ENCODE measurements at regions not wholly inside any gene's neighbourhood (a gene's known extent, or its start where the extent isn't known, plus 50 kb on each side); places are given as distances from the start of the nearest gene placed in this dataset.

DNA sequence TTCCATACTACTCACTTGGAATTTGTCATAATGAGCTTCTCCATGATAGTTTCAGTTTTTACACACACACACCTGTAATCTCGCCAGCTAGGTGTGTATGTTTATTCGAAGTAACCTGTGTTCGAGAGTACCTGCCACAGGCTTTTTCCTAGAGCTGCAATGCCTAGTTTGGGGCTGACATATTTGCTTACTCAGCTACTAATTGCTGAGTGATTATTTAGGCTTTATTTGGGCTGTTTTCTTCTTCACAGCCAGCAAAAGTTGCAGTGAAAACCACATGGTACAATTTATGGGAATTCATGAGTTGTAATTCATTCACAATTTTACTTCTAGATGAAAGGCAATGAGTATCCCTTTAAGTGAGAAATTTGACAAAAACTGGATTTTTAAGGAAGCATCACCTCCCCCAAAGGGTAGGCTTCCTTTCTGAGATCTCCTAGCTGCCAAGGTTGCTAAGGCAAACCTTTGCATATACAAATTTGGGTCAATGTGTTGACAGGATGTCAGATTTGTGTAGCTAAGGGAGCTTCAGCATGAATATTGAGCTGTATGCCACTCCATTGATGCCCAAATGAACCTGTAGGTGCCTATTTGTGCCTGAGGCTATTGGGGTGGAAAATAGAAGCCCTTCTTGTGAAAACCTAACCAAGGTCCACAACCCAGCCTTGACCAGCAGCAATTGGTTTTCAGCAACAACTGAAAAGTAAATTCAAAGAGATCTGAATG lies 108.7 kb upstream of the OTX2 start:
- DNase-seq (ENCODE audit: low read depth in 2 of 2) = no peak

DNA sequence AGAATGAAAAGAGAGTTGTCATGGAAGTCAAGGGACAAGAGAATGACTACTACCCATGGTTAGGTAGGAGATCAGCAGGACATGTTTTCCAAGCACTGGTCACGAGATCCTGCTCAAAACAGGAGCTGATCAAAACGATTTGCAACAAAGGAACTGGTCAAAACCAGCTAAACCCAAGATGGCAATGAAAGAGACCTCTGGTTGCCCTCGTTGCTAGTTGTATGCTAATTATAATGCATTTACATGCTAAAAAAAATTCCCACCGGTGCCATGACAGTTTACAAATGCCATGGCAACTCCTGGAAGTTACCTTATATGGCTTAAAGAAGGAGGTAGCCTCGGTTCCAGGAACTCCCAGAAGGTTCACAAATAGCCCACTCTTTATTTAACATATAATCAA lies 95.0 kb upstream of the OTX2 start:
- DNase-seq (ENCODE audit: low read depth in 2 of 2) = no peak

GRCh38 chr14:56903304-56903969 lies 93.2 kb upstream of the OTX2 start:
- no peak for DNase-seq (ENCODE audit: low read depth in 2 of 2)

DNA sequence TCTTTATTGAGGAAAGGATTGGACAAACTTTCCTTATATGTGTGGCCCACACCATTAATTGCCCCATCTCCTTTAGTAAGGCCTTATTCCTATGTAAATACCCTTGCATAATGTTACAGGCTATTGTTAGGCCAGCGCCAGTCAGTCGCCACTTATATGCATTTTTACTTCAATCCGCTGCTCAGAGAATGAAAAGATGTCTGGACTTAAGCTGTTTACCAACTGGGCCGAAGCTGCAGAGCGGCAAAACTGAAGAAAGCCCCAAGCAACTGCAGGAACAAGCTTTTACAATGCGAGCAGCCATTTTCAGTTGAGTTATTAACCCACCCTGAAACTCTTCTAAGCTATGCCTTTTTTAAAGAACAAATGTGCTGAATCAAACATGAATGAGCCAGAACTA lies 92.1 kb upstream of the OTX2 start:
- no peak for DNase-seq (ENCODE audit: low read depth in 2 of 2)

- no peak for DNase-seq (ENCODE audit: low read depth in 2 of 2)
Observed at GRCh38 chr14:56900726-56901125, 90.4 kb upstream of the OTX2 start.

GRCh38 chr14:56899829-56900228 lies 89.5 kb upstream of the OTX2 start:
- no peak for DNase-seq (ENCODE audit: low read depth in 2 of 2)

DNA sequence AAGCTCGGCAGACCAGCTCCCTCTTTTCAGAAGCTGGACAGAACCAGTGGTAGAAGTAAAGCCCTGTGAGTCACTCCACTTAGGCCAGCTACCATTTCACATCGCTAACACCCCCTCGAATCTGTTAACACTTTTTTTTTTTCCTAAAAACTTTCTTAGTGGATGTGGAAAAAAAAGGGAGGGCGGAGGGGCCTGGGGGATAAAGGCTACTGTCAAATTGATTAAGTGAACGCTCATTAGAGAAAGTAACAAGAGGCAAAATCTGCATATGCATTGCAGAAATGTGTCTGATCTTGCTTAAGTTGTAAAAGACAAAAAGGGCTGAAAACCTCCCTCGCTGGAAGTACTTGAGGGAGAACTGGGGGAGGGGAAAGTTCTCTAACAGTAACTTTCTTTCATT lies 86.6 kb upstream of the OTX2 start:
- DNase-seq (ENCODE audit: low read depth in 2 of 2) = no peak

- no peak for DNase-seq (ENCODE audit: low read depth in 2 of 2)
Observed at GRCh38 chr14:56896231-56896630, 86.0 kb upstream of the OTX2 start.

GRCh38 chr14:56895154-56895553 lies 84.9 kb upstream of the OTX2 start:
- DNase-seq (ENCODE audit: low read depth in 2 of 2) = no peak

GRCh38 chr14:56894591-56894991 lies 84.3 kb upstream of the OTX2 start:
- DNase-seq (ENCODE audit: low read depth in 2 of 2) = no peak

DNA sequence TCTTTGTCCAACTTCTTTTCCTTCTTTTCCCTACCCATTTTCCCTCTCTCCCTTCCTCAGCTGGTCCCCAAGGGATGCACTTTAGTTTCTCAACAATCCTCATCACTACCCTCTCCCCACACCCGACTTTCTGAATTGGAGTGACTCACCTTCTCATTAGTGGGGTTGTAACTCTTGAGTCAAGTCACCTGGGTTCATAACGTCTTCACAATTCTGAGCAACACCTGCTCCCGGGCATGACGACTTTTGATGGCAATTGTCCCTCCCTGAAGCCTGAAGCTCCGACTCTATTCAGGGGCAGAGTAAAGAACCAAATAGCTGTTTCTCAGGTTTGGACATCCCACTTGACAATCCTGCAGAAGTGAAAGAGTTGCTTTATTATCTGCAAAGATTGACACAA lies 82.7 kb upstream of the OTX2 start:
- DNase-seq (ENCODE audit: low read depth in 2 of 2) = no peak

GRCh38 chr14:56891226-56891625 lies 80.9 kb upstream of the OTX2 start:
- DNase-seq (ENCODE audit: low read depth in 2 of 2) = no peak

DNA sequence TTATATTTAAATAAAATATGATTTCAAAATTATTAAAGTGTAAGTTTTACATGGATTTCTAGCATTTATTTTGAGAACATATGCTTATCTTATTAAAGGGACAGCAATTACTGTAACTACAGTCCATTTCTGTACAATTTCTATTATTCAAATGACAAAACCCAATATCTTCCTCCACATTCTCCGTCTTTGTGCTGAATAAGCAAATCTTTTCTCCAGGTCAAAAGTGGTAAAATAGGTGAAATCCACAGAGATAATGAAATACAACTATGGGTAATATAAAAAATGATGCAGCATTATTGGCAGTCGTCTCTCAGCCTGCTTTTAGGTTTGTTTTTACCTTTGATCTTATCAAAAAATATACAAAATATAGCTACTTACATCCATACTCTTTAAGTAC lies 79.4 kb upstream of the OTX2 start:
- no peak for DNase-seq (ENCODE audit: low read depth in 2 of 2)

DNA sequence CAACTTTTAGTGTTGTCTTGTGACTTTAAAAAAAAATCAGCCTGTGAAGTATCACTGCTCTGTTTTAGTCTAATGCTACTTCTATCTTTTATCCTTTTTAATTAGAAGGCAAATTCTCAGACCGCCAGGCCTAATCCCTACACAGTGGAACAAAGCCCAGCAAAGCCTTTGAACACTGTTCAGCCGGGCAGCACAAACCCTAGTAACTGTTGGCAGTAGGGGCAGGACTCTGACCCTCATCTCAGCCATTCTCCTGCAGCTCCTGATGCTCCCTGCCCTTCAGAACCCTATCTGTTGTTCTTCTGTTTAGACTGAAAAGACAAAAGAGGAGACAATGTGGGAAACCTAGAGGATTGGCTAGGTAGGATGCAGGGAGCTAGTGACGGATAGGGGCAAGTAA lies 78.0 kb upstream of the OTX2 start:
- no peak for DNase-seq (ENCODE audit: low read depth in 2 of 2)

DNA sequence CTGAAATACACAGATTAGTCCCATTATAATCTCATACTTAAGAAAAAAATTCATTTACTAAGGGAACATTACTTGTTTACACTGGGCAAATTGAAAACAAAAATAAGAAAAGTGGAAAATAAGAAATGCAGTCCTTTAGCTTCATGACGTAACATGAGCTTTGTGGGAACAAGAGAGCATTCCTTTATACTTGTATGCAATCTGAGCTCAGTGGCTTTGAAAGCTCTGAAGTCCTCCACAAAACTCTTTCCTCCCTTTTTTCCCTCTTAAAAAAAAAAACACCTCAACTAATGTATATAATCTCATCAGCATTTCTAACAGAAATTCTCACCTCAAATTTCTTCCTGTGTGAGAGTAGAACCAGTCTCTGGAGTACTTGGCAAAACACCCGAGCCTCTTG lies 76.9 kb upstream of the OTX2 start:
- DNase-seq (ENCODE audit: low read depth in 2 of 2) = no peak

DNA sequence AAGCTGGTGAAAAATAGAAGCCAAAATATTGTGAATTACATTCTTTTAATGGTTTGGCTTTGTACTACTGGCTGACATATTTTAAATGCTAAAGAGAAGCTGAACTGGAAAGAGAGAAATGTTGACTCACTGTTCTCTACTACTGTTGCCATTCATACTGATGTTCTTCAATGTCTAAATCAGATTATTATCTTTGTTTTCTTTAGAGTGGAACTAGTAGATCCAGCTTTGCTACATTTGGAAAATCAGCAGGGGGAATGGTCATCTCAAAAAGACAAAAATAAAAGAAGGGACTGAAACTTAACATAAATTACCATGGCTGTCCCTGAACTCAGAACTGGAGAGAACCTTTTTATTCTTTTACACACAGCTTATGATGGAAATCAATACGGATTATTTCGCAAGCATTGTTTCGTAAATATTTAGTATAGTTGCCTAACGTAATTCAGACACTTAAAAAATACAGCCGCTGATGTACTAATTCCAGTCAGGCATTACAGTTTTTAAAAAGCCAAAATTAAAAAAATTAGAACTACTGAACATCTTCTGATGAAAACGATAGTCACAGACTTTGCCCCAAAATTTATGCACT lies 76.3 kb upstream of the OTX2 start:
- no peak for DNase-seq (ENCODE audit: low read depth in 2 of 2)

GRCh38 chr14:56885825-56886224 lies 75.5 kb upstream of the OTX2 start:
- no peak for DNase-seq (ENCODE audit: low read depth in 2 of 2)

DNA sequence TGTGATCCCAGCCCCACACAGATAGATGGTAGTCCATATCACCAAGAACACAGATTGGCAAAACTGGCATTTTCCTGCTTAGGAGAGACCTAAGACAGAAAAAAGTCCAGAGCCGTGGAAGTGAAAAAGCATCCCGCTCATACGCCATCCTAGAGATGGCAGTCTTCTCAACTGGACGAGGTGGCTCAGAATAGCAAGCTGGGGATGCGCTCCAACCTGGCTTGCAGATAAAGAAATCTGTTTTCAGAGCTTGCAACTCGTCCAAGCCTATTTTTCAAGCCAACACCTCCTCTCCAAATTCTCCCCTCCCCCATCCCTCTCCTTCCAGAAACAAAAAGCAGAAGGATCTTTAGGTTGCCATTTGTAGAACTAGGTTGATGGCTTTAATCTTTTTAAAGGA lies 74.3 kb upstream of the OTX2 start:
- no peak for DNase-seq (ENCODE audit: low read depth in 2 of 2)

GRCh38 chr14:56881181-56881580 lies 70.9 kb upstream of the OTX2 start:
- no peak for DNase-seq (ENCODE audit: low read depth in 2 of 2)

DNA sequence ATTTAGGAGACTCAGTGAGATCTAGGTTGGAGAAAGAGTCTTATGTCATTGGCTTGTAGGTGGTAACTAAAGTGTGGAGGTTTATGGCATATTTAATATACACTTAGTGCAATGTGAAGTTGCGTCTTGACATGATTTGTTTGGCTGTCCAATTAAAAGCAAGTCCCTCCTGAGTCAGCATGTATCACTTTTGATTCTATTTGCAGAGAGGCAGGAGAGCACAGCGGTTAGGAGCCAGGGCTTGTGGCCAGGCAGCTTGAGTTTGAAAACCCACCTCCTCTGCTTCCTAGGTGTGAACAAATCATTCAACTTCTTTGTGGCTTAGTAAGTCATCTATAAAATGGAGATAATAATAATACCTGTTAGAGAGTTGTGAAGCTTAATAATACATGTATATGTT lies 68.5 kb upstream of the OTX2 start:
- no peak for DNase-seq (ENCODE audit: low read depth in 2 of 2)

- DNase-seq (ENCODE audit: low read depth in 2 of 2) = no peak
Observed at GRCh38 chr14:56875104-56875675, 64.9 kb upstream of the OTX2 start.

- no peak for DNase-seq (ENCODE audit: low read depth in 2 of 2)
Observed at GRCh38 chr14:56874375-56874774, 64.1 kb upstream of the OTX2 start.

DNA sequence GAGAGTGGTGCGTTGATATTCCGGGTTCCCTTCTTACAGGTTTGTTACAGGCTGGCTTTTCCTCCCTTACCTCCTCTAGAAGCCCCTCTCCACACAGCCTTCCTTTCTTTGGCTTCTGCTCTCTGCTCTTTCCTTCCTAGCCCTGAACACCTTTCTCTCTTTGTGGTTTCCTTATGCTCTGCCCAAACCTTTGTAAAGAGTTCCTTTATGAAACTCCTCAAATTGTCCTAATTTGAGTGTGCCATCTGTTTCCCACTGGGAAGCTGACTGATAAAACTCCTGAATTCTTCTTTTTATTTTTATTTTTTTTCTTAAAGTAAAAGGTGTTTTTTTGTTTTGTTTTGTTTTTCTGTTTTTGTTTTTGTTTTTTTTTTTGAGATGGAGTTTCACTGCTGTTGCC lies 60.1 kb upstream of the OTX2 start:
- no peak for DNase-seq (ENCODE audit: low read depth in 2 of 2)

Data from stimulated activated CD8-positive, alpha-beta memory T cell treated with anti-CD3 and anti-CD28 coated beads, Interleukin-2, amount 100 ng/mL, for 48 hours (primary cell).